ENCODE measurements at regions not wholly inside any gene's neighbourhood (a gene's known extent, or its start where the extent isn't known, plus 50 kb on each side); places are given as distances from the start of the nearest gene placed in this dataset.

DNA sequence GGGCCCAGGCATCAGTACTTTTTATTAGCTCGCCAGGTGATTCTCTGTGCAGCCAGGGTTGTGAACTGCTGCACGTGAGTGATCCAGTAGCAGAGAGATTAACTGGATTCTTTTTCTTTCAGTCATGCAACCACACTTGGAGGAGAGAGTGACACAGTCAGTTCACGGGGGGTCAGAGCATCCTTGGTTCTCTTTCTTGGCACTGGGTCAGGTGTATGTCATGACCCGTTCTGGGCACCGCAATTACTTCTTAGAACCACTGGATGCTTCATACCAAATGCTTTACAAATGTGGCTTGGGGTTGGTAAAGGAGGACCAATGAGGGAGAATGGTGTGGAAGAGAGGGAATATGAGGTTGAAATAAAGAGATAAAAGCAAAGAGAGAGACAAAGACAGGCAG lies 368.7 kb downstream of the MLLT3 start:
- no peak for DNase-seq
- Mint-ChIP-seq H3K4me3 (ENCODE audit: low read depth, unreplicated experiment) (no peak overlapping the region), H3K9me3 (ENCODE audit: low read depth, unreplicated experiment) (no peaks in the 10 kb centered on the region), H3K4me1 (ENCODE audit: low read depth, unreplicated experiment) (no peaks in the 10 kb centered on the region), H3K36me3 (ENCODE audit: insufficient read depth, unreplicated experiment) (no peaks in the 10 kb centered on the region), H3K27me3 (ENCODE audit: unreplicated experiment) (peaks cover 38% of the 10 kb centered on the region), H3K27ac (ENCODE audit: unreplicated experiment) (no peak overlapping the region)
- no TSS peak for BruUV-seq (replicated peaks)
- TF ChIP-seq, protein P1, sequence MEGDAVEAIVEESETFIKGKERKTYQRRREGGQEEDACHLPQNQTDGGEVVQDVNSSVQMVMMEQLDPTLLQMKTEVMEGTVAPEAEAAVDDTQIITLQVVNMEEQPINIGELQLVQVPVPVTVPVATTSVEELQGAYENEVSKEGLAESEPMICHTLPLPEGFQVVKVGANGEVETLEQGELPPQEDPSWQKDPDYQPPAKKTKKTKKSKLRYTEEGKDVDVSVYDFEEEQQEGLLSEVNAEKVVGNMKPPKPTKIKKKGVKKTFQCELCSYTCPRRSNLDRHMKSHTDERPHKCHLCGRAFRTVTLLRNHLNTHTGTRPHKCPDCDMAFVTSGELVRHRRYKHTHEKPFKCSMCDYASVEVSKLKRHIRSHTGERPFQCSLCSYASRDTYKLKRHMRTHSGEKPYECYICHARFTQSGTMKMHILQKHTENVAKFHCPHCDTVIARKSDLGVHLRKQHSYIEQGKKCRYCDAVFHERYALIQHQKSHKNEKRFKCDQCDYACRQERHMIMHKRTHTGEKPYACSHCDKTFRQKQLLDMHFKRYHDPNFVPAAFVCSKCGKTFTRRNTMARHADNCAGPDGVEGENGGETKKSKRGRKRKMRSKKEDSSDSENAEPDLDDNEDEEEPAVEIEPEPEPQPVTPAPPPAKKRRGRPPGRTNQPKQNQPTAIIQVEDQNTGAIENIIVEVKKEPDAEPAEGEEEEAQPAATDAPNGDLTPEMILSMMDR (IDR thresholded peaks at IDR 0.05; ENCODE audit: unreplicated experiment): no peak
- CTCF ChIA-PET: no interaction called here
- intact Hi-C loops (cut with micrococcal nuclease; ENCODE audit: unreplicated experiment): no loop called here

DNA sequence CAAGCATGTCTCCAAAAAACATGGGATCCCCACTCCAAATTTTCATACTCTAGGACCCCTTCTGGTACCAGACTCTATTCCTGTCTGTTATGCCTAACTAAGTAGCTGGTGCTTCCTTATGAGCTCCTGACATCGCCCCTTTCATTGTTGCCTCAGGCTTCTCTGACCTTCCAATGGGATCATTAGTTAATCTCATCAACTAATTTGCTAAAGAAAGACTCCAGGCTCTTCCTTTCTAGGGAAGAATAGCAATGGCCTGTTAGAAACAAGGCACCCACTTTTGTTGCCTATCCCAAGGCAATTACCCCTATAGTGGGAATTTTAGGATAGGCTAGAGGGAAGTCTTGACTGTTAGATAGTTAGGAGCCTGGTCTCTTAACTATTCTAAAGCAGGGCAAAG lies 369.5 kb downstream of the MLLT3 start:
- BruUV-seq (replicated peaks): no TSS peak

DNA sequence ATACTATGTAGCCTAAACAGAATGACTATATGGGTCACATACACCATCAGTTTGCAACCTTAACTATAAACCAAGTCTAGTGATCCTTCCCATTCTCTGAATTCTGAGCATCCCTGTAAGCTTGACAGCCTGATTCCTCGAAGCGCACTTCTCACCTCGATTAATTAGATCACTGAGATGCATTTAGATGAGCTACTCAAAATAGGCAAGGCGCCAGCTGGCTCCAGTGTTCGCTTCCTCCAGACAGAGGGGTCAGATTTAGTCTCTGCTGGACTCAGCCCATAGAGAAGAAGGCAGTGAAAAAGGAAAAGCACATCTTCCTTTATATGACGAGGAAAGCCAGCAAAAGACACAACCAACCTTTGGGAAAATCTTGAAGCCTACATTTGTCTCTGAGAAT lies 371.5 kb downstream of the MLLT3 start:
- Mint-ChIP-seq H3K4me1 (ENCODE audit: low read depth, unreplicated experiment) (no peaks in the 10 kb centered on the region), H3K4me3 (ENCODE audit: low read depth, unreplicated experiment) (no peak overlapping the region), H3K27ac (ENCODE audit: unreplicated experiment) (no peak overlapping the region), H3K9me3 (ENCODE audit: low read depth, unreplicated experiment) (no peaks in the 10 kb centered on the region), H3K36me3 (ENCODE audit: insufficient read depth, unreplicated experiment) (no peaks in the 10 kb centered on the region), H3K27me3 (ENCODE audit: unreplicated experiment) (peaks cover 34% of the 10 kb centered on the region)
- intact Hi-C loops (cut with micrococcal nuclease; ENCODE audit: unreplicated experiment): no loop called here
- TF ChIP-seq, protein P1 (IDR thresholded peaks at IDR 0.05; ENCODE audit: unreplicated experiment): no peak
- CTCF ChIA-PET: no interaction called here
- BruUV-seq (replicated peaks): no TSS peak
- no peak for DNase-seq

More for the DNA sequence above, 369.5 kb downstream of the MLLT3 start:
- no peak overlapping the region for H3K27ac Mint-ChIP-seq (ENCODE audit: unreplicated experiment)
- no peak overlapping the region for H3K4me3 Mint-ChIP-seq (ENCODE audit: low read depth, unreplicated experiment)
- intact Hi-C loops (cut with micrococcal nuclease; ENCODE audit: unreplicated experiment): no loop called here
- no peaks in the 10 kb centered on the region for H3K36me3 Mint-ChIP-seq (ENCODE audit: insufficient read depth, unreplicated experiment)
- CTCF ChIA-PET: no interaction called here
- TF ChIP-seq, protein P1 (IDR thresholded peaks at IDR 0.05; ENCODE audit: unreplicated experiment): no peak
- no peaks in the 10 kb centered on the region for H3K4me1 Mint-ChIP-seq (ENCODE audit: low read depth, unreplicated experiment)
- no peaks in the 10 kb centered on the region for H3K9me3 Mint-ChIP-seq (ENCODE audit: low read depth, unreplicated experiment)
- no peak for DNase-seq
- peaks cover 33% of the 10 kb centered on the region for H3K27me3 Mint-ChIP-seq (ENCODE audit: unreplicated experiment)

DNA sequence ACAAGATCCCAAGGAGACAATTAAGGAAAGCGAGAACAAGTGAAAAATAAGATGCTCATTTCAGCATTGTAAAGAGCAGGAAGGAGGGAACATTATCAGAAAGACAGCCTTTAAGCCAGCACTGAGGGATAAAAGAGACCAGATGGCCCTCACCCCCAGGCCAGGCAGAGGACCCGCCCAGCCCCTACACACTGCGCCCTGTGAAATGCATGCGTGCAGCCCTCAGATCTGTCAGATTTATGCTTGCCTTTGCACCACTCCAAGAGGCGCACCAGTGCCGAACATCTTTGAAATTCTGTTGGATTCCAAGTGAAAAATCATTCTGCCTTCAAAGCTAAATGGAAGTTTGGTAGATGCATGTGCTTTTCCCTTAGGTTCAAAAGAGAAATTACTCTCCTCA lies 378.0 kb downstream of the MLLT3 start:
- no peaks in the 10 kb centered on the region for H3K36me3 Mint-ChIP-seq (ENCODE audit: insufficient read depth, unreplicated experiment)
- H3K4me3 Mint-ChIP-seq (ENCODE audit: low read depth, unreplicated experiment): no peak overlapping the region
- no TSS peak for BruUV-seq (replicated peaks)
- H3K27me3 Mint-ChIP-seq (ENCODE audit: unreplicated experiment): peaks cover 38% of the 10 kb centered on the region
- DNase-seq: no peak
- CTCF ChIA-PET: no interaction called here
- no peaks in the 10 kb centered on the region for H3K4me1 Mint-ChIP-seq (ENCODE audit: low read depth, unreplicated experiment)
- intact Hi-C loops (cut with micrococcal nuclease; ENCODE audit: unreplicated experiment): loop anchor here (10.0 kb wide), 1 partner anchor 49 kb away; no protein-coding TSS in a partner anchor
- H3K9me3 Mint-ChIP-seq (ENCODE audit: low read depth, unreplicated experiment): no peaks in the 10 kb centered on the region
- no peak overlapping the region for H3K27ac Mint-ChIP-seq (ENCODE audit: unreplicated experiment)
- TF ChIP-seq, protein P1 (IDR thresholded peaks at IDR 0.05; ENCODE audit: unreplicated experiment): no peak
